K562 (cell line): ENCODE measurements at regions not wholly inside any gene's neighbourhood (a gene's known extent, or its start where the extent isn't known, plus 50 kb on each side); places are given as distances from the start of the nearest gene placed in this dataset.

Experiments used
- ATAC-seq: fragments of 200-7000 bp; cut with Tn5 transposase; 3 replicates; pipeline ENCODE4 v1.9.1; 2020; ENCODE audit warnings: moderate library complexity
- BruUV-seq: library from RNA; stranded (reverse); fragments of 400-500 nt; replicated peaks from 2 replicates; lab custom pipeline; 2021; lab: Mats Ljungman, UMichigan
- CTCF ChIA-PET: fragments of 300-600 bp; formaldehyde crosslinking; extraction: SDS; loops from one replicate; lab custom pipeline; 2021; ENCODE audit warnings: low intra/inter-chr PET ratio; lab: Yijun Ruan, JAX
- POLR2A ChIA-PET: fragments of 300-600, 350-650 bp; sonication (Branson Sonifier 250); formaldehyde crosslinking; extraction: SDS; loops from one replicate; lab custom pipeline; 2021; ENCODE audit warnings: antibody characterized with exemption, inconsistent platforms; lab: Yijun Ruan, JAX
- DNase-seq, 4 experiments: peaks; one replicate each; pipeline versions ENCODE4 v3.0.0 to v3.0.0-alpha.2; 2011 to 2018; ENCODE audit warnings: low spot score in 3 of 4, mixed read lengths in 3 of 4; ENCODE audit errors: extremely low read depth in 1 of 4
- FAIRE-seq: peaks from 2 replicates; lab custom pipeline; 2011; peaks lifted over from hg19 to GRCh38; lab: Jason Lieb, UNC
- H2AFZ ChIP-seq: 2 replicates; pipeline ENCODE4 v1.6.0; 2011; ENCODE audit warnings: low read depth, low read length, control low read depth, inconsistent platforms
- H3K27ac ChIP-seq: fragments of 200-600 bp; 3 replicates; pipeline ENCODE4 v1.8.0; 2011; ENCODE audit warnings: low read depth, mild to moderate bottlenecking, control low read depth, inconsistent platforms, low read length, moderate library complexity, mixed read lengths; ENCODE audit errors: extremely low read depth
- H3K27me3 ChIP-seq, 2 experiments: fragments of 300-600 bp in 1 of 2; 2 replicates in 1 of 2; 3 replicates in 1 of 2; pipeline versions ENCODE4 v1.6.0 to v1.8.0; 2011; ENCODE audit warnings: inconsistent platforms in 2 of 2, low read length in 2 of 2, mild to moderate bottlenecking in 1 of 2, mixed read lengths in 1 of 2, moderate library complexity in 1 of 2; ENCODE audit not compliant: control insufficient read depth in 2 of 2, insufficient read depth in 2 of 2
- H3K36me3 ChIP-seq: fragments of 300-600 bp; 3 replicates; pipeline ENCODE4 v1.8.0; 2011; ENCODE audit warnings: mild to moderate bottlenecking, low read length, inconsistent platforms; ENCODE audit not compliant: control insufficient read depth, insufficient read depth
- H3K4me1 ChIP-seq, 2 experiments: fragments of 200-600 bp in 1 of 2; replicated peaks in 1 of 2; 2 replicates in 1 of 2; 3 replicates in 1 of 2; pipeline versions ENCODE4 v1.5.1 to v1.8.0; 2011; ENCODE audit warnings: inconsistent platforms in 2 of 2, low read length in 2 of 2, mild to moderate bottlenecking in 1 of 2, mixed read lengths in 1 of 2, moderate library complexity in 1 of 2; ENCODE audit not compliant: control insufficient read depth in 2 of 2, insufficient read depth in 2 of 2
- H3K4me2 ChIP-seq: 2 replicates; pipeline ENCODE4 v1.6.1; 2011; ENCODE audit warnings: low read length, control low read depth, inconsistent platforms, mixed read lengths; ENCODE audit not compliant: insufficient read depth
- H3K4me3 ChIP-seq: fragments of 200-600 bp; sonication (generic), shearing (Covaris generic); 2 replicates; pipeline ENCODE4 v1.5.1; 2016; ENCODE audit warnings: control low read depth, inconsistent platforms
- H3K79me2 ChIP-seq: fragments of 200-600 bp; 3 replicates; pipeline ENCODE4 v1.8.0; 2011; ENCODE audit warnings: low read length, inconsistent platforms; ENCODE audit not compliant: control insufficient read depth, insufficient read depth
- H3K9ac ChIP-seq, 2 experiments: 2 replicates each; pipeline versions ENCODE4 v1.6.0 to v1.6.1; 2011; ENCODE audit warnings: low read depth in 2 of 2, low read length in 2 of 2, control low read depth in 1 of 2, inconsistent platforms in 1 of 2, mild to moderate bottlenecking in 1 of 2, mixed read lengths in 1 of 2; ENCODE audit not compliant: insufficient read depth in 1 of 2
- H3K9me1 ChIP-seq: one replicate; pipeline ENCODE4 v1.6.0; 2011; ENCODE audit warnings: inconsistent platforms, mild to moderate bottlenecking, low read length, moderate library complexity; ENCODE audit not compliant: control insufficient read depth, insufficient read depth
- H3K9me3 ChIP-seq: replicated peaks from 2 replicates; pipeline ENCODE4 v1.5.1; 2011; ENCODE audit warnings: low read depth, low read length, inconsistent platforms; ENCODE audit not compliant: control insufficient read depth, insufficient read depth
- H4K20me1 ChIP-seq: replicated peaks from 2 replicates; pipeline ENCODE4 v1.6.1; 2011; ENCODE audit warnings: low read length, inconsistent platforms, mixed read lengths; ENCODE audit not compliant: control insufficient read depth, insufficient read depth
- MED1 ChIP-seq: sonication (generic); formaldehyde crosslinking; IDR thresholded peaks from 2 replicates; pipeline ENCODE4 v1.8.1; 2023; ENCODE audit warnings: missing genetic modification reagents, borderline replicate concordance
- RCOR1 ChIP-seq, 2 experiments: IDR thresholded peaks; 2 replicates each; pipeline ENCODE4 v1.6.1; 2012; ENCODE audit warnings: low read depth in 2 of 2, low read length in 2 of 2, borderline replicate concordance in 1 of 2, improper control_type of control experiment in 1 of 2
- RFX5 ChIP-seq: IDR thresholded peaks from 2 replicates; pipeline ENCODE4 v1.6.1; 2011; ENCODE audit warnings: low read depth, mild to moderate bottlenecking, improper control_type of control experiment, low read length
- ZNF140 ChIP-seq: fragments of 250-450 bp; sonication (Bioruptor Pico); IDR thresholded peaks from 2 replicates; pipeline ENCODE4 v1.8.0; 2021; ENCODE audit warnings: moderate library complexity, mild to moderate bottlenecking, inconsistent platforms
- ZNF431 ChIP-seq: sonication (generic); formaldehyde crosslinking; IDR thresholded peaks from 2 replicates; pipeline ENCODE4 v1.8.0; 2022; ENCODE audit warnings: mild to moderate bottlenecking, missing genetic modification reagents
- WGBS: fragments of 100-300 bp; shearing (Covaris generic); methylation state at CpG from one replicate; pipeline ENCODE4 v1.1.6; 2016; ENCODE audit warnings: low coverage, mixed read lengths; ENCODE audit not compliant: insufficient coverage; ENCODE audit errors: missing lambda C conversion rate; 5-methylcytosine and 5-hydroxymethylcytosine counted together
- in situ Hi-C: fragments of 300-500 bp; cut with MboI; formaldehyde crosslinking; loops from 4 replicates; pipeline ENCODE4 v1.15.0; 2018; ENCODE audit warnings: inconsistent platforms, mixed read lengths
- intact Hi-C: fragments of 100-400 bp; cut with micrococcal nuclease; formaldehyde crosslinking; loops from 2 replicates; pipeline ENCODE4 v1.14.2; 2022
- TF ChIP-seq, protein P1 (sequence below): fragments of 450-650 bp; formaldehyde crosslinking; IDR thresholded peaks from 2 replicates; pipeline ENCODE4 v1.4.0; 2020; ENCODE audit warnings: mild to moderate bottlenecking, moderate library complexity
- TF ChIP-seq, protein P2 (sequence below): fragments of 250-450 bp; sonication (Bioruptor Pico); IDR thresholded peaks from 2 replicates; pipeline ENCODE4 v1.4.0; 2020; ENCODE audit warnings: borderline replicate concordance
- TF ChIP-seq, protein P3 (sequence below), 3 experiments: fragments of 200-800 bp in 1 of 3; fragments of 250-450 bp in 1 of 3; fragments of 450-650 bp in 1 of 3; sonication (Bioruptor Pico) in 1 of 3; sonication (Bioruptor generic) in 1 of 3; formaldehyde crosslinking in 1 of 3; IDR thresholded peaks; 2 replicates each; pipeline versions ENCODE4 v1.6.1 to v1.8.0; 2016 to 2022; ENCODE audit warnings: mild to moderate bottlenecking in 2 of 3, missing genetic modification characterization in 2 of 3, missing compliant biosample characterization in 1 of 3, moderate library complexity in 1 of 3

DNA sequence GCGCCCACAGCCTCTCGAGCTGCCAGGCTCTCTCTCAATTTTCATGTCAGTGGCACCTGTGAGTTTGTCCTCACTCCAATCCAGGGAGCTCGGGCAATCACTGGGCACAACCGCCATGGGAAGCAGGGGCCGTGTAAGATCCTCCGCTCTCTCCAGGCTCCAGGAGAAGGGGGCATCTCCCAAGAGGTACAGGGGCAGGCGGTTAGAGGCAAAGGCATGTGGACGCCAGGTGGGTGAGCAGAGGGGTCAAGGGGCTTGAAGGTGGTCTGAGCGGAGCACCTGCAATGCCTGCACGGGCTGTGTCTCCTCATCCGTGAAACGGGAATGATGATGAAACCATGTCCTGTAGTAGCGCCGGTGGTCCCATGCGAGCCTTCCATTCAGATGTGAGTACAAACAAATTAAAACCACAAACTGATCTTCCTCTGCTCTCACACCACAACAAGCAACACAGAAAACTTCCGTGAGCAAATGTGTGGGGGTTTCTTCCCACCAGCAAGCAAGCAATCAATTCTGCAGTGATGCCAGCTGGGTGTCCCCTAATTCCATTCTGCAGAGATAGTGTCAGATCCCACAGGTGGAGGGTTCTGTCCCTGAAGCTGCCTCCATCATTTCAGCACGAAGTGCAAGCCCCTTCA is 222.5 kb upstream of the PMEPA1 start:
- DNase-seq (no peak), ATAC-seq (no peak), FAIRE-seq (no peak)
- H3K4me2 ChIP-seq = no peak overlapping the region
- CTCF ChIA-PET = no interaction called here
- intact Hi-C loops = no loop called here
- H3K9me1 ChIP-seq = no peaks in the 10 kb centered on the region
- H3K36me3 ChIP-seq = no peaks in the 10 kb centered on the region
- in situ Hi-C loops = no loop called here
- no peak overlapping the region for H3K9ac ChIP-seq
- H4K20me1 ChIP-seq = no peaks in the 10 kb centered on the region; the same call in 1 of the 2 replicates
- no peaks in the 10 kb centered on the region for H3K27me3 ChIP-seq
- H2AFZ ChIP-seq = no peak overlapping the region
- H3K4me3 ChIP-seq = no peak overlapping the region
- 0% methylated on average over 17 of the region's 17 CpGs for WGBS
- H3K27ac ChIP-seq = no peak overlapping the region
- H3K9me3 ChIP-seq = no peaks in the 10 kb centered on the region
- H3K4me1 ChIP-seq = no peaks in the 10 kb centered on the region
- H3K79me2 ChIP-seq = no peaks in the 10 kb centered on the region
- no TSS peak for BruUV-seq
- POLR2A ChIA-PET = interaction anchor here (0.7 to 1.0 kb wide), 4 partner anchors 8 to 322 kb away, joined by 3 to 4 read pairs (median 3); no protein-coding TSS in a partner anchor
- TF ChIP-seq MED1 (CRISPR knock-in tag) = no peak
- TF ChIP-seq, all 486 proteins: peak for 0

DNA sequence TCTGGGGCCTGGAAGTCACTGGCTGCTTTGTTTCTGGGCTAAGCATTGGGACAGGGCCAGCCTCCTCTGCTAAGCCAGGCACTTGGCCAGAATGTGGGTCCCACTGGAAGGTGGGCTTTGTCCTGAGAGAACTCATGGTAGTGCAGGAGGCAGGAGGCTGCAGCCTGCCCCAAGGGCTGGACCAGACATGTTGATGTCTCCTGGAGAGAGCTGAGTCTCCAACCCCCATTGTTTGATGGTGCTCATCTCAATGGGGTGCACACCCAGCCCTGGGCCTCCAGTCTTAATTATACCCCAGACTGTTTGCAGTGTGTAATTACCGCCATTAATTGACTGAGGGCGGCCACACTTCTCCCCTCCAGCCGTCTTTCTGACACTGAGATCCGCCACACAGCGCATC is 220.5 kb upstream of the PMEPA1 start:
- Histone ChIP-seq H2AFZ (no peak overlapping the region), H3K4me3 (no peak overlapping the region), H3K4me2 (no peak overlapping the region), H3K9me1 (no peaks in the 10 kb centered on the region), H3K79me2 (no peaks in the 10 kb centered on the region), H4K20me1 (no peaks in the 10 kb centered on the region; the same call in 1 of the 2 replicates), H3K4me1 (no peaks in the 10 kb centered on the region), H3K36me3 (no peaks in the 10 kb centered on the region), H3K27ac (no peak overlapping the region), H3K9me3 (no peaks in the 10 kb centered on the region), H3K9ac (no peak overlapping the region), H3K27me3 (no peaks in the 10 kb centered on the region)
- WGBS = 0% methylated on average over 5 of the region's 5 CpGs
- DNase-seq (no peak), ATAC-seq (no peak), FAIRE-seq (no peak)
- BruUV-seq = no TSS peak
- intact Hi-C loops = no loop called here
- CTCF ChIA-PET = no interaction called here
- in situ Hi-C loops = no loop called here
- POLR2A ChIA-PET = no interaction called here
- TF ChIP-seq, protein P1, sequence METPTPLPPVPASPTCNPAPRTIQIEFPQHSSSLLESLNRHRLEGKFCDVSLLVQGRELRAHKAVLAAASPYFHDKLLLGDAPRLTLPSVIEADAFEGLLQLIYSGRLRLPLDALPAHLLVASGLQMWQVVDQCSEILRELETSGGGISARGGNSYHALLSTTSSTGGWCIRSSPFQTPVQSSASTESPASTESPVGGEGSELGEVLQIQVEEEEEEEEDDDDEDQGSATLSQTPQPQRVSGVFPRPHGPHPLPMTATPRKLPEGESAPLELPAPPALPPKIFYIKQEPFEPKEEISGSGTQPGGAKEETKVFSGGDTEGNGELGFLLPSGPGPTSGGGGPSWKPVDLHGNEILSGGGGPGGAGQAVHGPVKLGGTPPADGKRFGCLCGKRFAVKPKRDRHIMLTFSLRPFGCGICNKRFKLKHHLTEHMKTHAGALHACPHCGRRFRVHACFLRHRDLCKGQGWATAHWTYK (CRISPR knock-in tag) = no peak
- TF ChIP-seq RFX5 = no peak
- no peak for TF ChIP-seq ZNF431
- TF ChIP-seq RCOR1 (IDR thresholded peaks at IDR 0.05; ENCODE audit: borderline replicate concordance in 1 of 2, low read depth in 2 of 2, low read length in 2 of 2) = no peak
- TF ChIP-seq, protein P2, sequence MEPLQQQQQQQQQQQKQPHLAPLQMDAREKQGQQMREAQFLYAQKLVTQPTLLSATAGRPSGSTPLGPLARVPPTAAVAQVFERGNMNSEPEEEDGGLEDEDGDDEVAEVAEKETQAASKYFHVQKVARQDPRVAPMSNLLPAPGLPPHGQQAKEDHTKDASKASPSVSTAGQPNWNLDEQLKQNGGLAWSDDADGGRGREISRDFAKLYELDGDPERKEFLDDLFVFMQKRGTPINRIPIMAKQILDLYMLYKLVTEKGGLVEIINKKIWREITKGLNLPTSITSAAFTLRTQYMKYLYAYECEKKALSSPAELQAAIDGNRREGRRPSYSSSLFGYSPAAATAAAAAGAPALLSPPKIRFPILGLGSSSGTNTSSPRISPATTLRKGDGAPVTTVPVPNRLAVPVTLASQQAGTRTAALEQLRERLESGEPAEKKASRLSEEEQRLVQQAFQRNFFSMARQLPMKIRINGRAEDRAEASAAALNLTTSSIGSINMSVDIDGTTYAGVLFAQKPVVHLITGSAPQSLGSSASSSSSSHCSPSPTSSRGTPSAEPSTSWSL (CRISPR knock-in tag) = no peak
- TF ChIP-seq, protein P3, sequence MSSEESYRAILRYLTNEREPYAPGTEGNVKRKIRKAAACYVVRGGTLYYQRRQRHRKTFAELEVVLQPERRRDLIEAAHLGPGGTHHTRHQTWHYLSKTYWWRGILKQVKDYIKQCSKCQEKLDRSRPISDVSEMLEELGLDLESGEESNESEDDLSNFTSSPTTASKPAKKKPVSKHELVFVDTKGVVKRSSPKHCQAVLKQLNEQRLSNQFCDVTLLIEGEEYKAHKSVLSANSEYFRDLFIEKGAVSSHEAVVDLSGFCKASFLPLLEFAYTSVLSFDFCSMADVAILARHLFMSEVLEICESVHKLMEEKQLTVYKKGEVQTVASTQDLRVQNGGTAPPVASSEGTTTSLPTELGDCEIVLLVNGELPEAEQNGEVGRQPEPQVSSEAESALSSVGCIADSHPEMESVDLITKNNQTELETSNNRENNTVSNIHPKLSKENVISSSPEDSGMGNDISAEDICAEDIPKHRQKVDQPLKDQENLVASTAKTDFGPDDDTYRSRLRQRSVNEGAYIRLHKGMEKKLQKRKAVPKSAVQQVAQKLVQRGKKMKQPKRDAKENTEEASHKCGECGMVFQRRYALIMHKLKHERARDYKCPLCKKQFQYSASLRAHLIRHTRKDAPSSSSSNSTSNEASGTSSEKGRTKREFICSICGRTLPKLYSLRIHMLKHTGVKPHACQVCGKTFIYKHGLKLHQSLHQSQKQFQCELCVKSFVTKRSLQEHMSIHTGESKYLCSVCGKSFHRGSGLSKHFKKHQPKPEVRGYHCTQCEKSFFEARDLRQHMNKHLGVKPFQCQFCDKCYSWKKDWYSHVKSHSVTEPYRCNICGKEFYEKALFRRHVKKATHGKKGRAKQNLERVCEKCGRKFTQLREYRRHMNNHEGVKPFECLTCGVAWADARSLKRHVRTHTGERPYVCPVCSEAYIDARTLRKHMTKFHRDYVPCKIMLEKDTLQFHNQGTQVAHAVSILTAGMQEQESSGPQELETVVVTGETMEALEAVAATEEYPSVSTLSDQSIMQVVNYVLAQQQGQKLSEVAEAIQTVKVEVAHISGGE (CRISPR knock-in tag; IDR thresholded peaks at IDR 0.05) = no peak
- TF ChIP-seq ZNF140 = no peak
